ENCODE measurements at regions not wholly inside any gene's neighbourhood (a gene's known extent, or its start where the extent isn't known, plus 50 kb on each side); places are given as distances from the start of the nearest gene placed in this dataset.

DNA sequence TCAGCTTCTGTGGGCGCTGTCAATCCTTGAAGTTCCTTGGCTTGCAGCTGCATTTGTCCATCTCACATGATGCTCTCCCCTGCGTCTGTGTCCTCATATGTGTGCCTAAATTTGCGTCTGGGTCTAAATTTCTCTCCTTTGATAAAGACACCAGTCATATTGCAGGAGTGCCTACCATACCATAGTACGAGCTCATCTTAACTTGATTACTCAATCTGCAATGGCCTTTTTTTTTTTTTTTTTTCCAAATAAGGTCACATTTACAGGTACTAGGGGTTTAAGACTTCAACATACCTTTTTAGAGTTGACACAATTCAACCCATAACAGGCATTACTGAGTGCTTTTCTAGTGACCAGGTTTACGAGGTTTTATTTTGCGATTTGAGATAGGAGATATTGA is 233.3 kb upstream of the TBX3 start:
- H3K27me3 ChIP-seq (replicated peaks; ENCODE audit: insufficient read depth), result no peaks in the 10 kb centered on the region
- 87 to 89% methylated on average over 6 of the region's 6 CpGs for WGBS, 2 experiments (ENCODE audit: low coverage in 1 of 2, low lambda C conversion rate in 2 of 2, missing lambda C conversion rate in 2 of 2)
- H3K79me2 ChIP-seq (ENCODE audit: insufficient read depth), result no peaks in the 10 kb centered on the region
- H2AFZ ChIP-seq, result no peak overlapping the region
- no peak for TF ChIP-seq EZH2phosphoT487 (IDR thresholded peaks at IDR 0.05; ENCODE audit: insufficient read depth, low read depth)
- no peak for TF ChIP-seq EZH2 (IDR thresholded peaks at IDR 0.05; ENCODE audit: insufficient read depth, poor library complexity, severe bottlenecking)
- H3K4me3 ChIP-seq, result no peak overlapping the region
- peaks cover 78% of the 10 kb centered on the region for H3K4me1 ChIP-seq (ENCODE audit: insufficient read depth)
- no peaks in the 10 kb centered on the region for H3K9me3 ChIP-seq (ENCODE audit: low read depth)
- H3K9me2 ChIP-seq (ENCODE audit: insufficient read depth), result no peaks in the 10 kb centered on the region
- no peaks in the 10 kb centered on the region for H4K20me1 ChIP-seq (ENCODE audit: insufficient read depth)
- H3K27ac ChIP-seq, result peak overlapping the region; percentile 80; the same call in 1 of the 2 replicates
- no peaks in the 10 kb centered on the region for H3K36me3 ChIP-seq (ENCODE audit: low read depth)
- no peak overlapping the region for H3K4me2 ChIP-seq (ENCODE audit: unreplicated experiment)
- peak; percentile 40 for DNase-seq
- no peak overlapping the region for H3K9ac ChIP-seq
- peaks cover 76% of the 10 kb centered on the region for H3F3A ChIP-seq (ENCODE audit: insufficient read depth)
- in situ Hi-C loops (cut with MboI), result no loop called here

DNA sequence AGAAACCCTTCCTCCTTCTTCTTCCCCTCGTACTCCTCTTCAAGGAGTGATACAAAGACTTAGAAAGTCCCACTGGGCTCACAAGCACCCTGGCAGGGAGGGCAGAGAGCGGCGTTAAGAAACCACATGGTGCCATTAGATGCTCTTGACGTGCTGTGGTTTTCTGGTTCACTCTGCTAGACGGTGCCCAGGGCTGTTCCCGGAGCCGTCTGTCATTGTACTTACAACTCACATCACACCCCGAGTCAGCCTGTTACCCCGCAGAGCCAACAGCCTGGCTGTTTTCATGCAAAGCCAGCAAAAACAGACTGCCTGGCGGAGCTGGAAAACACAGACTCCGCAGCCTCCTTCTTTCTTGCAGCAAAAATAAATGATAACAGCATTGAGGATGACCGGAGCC is 232.6 kb upstream of the TBX3 start:
- H2AFZ ChIP-seq, result 0 out of 2 replicates have a peak overlapping the region, but pooled peaks have one; percentile 6
- no peaks in the 10 kb centered on the region for H3K9me3 ChIP-seq (ENCODE audit: low read depth)
- H3K27me3 ChIP-seq (replicated peaks; ENCODE audit: insufficient read depth), result no peaks in the 10 kb centered on the region
- H3K9me2 ChIP-seq (ENCODE audit: insufficient read depth), result no peaks in the 10 kb centered on the region
- WGBS, 2 experiments (ENCODE audit: low coverage in 1 of 2, low lambda C conversion rate in 2 of 2, missing lambda C conversion rate in 2 of 2), result 19 to 25% methylated on average over 12 of the region's 12 CpGs
- TF ChIP-seq EZH2 (IDR thresholded peaks at IDR 0.05; ENCODE audit: insufficient read depth, poor library complexity, severe bottlenecking), result no peak
- TF ChIP-seq EZH2phosphoT487 (IDR thresholded peaks at IDR 0.05; ENCODE audit: insufficient read depth, low read depth), result no peak
- H3K4me1 ChIP-seq (ENCODE audit: insufficient read depth), result peaks cover 70% of the 10 kb centered on the region
- H3K9ac ChIP-seq, result peak overlapping the region; percentile 51
- H3K36me3 ChIP-seq (ENCODE audit: low read depth), result no peaks in the 10 kb centered on the region
- no peaks in the 10 kb centered on the region for H4K20me1 ChIP-seq (ENCODE audit: insufficient read depth)
- no peaks in the 10 kb centered on the region for H3K79me2 ChIP-seq (ENCODE audit: insufficient read depth)
- H3K4me2 ChIP-seq (ENCODE audit: unreplicated experiment), result peak overlapping the region; percentile 19
- H3K27ac ChIP-seq, result peak overlapping the region; percentile 80
- peak; percentile 78 for DNase-seq
- no peak overlapping the region for H3K4me3 ChIP-seq
- in situ Hi-C loops (cut with MboI), result no loop called here
- H3F3A ChIP-seq (ENCODE audit: insufficient read depth), result peaks cover 68% of the 10 kb centered on the region

DNA sequence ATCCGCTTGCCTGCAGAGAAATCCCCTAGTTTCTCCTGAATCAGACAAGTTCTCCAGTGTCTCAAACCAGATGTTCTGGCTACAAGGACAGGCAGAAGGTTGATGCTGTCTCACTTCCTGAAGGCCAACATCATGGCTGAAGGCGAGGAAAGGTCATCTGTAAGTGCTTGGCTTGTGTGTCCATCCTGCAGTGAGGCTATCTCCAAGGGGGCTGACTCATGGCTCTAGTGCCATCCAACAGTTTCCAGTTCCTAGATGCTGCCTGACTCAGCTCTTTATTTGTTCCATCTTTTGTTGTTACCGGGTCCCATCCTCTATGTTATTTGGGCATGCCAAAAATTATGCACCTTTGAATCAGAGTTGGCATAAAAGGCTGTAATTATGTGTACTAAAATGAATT is 232.1 kb upstream of the TBX3 start:
- H3K4me1 ChIP-seq (ENCODE audit: insufficient read depth), result peaks cover 66% of the 10 kb centered on the region

DNA sequence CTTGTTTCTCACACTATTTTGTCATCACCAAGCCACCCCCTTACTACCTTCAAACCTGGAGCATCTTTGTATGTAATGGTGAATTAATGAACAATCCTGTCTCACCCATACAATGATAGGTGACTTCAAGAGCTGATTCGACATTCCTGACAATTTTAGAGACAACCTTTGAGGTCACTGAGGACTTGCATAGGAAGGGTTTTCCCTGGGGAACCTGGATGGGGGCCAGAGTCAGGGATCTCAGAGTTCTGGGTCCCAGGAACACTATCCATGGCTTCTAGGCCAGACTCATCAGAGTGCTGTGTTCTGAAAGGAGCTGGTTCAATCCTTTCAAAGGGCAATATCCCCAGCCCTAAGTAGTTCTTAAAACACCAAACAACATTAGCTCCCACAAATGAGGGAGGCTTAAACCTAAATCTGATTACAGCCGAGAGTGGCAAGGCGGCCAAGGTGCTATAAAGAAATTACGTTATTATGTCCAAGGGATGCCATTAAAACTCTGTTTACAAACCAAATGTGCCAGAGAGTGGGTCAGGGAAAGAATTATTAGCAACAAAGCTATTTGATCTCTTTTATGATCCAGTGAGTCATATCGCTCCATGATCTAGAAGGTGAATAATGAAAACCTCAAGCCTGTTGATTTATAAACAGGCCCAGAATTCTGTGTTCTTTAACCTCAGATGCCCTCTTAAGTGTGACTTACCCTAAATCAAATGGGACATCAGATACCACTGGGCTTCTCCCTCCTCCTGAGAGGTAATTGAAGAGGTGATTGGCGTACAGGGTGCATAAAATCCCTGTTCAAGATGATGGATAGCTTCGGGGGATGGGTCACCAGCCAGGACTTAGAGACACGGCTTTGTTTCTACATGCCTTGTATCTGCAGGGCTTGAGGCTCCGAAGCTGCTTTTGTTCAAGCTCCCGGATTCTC is 230.2 kb upstream of the TBX3 start:
- H3K4me1 ChIP-seq (ENCODE audit: insufficient read depth), result peaks cover 49% of the 10 kb centered on the region
- H3K27me3 ChIP-seq (replicated peaks; ENCODE audit: insufficient read depth), result no peaks in the 10 kb centered on the region
- in situ Hi-C loops (cut with MboI), result no loop called here
- peaks cover 44% of the 10 kb centered on the region for H3F3A ChIP-seq (ENCODE audit: insufficient read depth)
- 0 out of 2 replicates have a peak, but pooled peaks have one; percentile 40 for TF ChIP-seq EZH2phosphoT487 (IDR thresholded peaks at IDR 0.05; ENCODE audit: insufficient read depth, low read depth)
- TF ChIP-seq EZH2 (IDR thresholded peaks at IDR 0.05; ENCODE audit: insufficient read depth, poor library complexity, severe bottlenecking), result no peak
- DNase-seq, result peak; percentile 76
- H3K36me3 ChIP-seq (ENCODE audit: low read depth), result no peaks in the 10 kb centered on the region
- no peak overlapping the region for H3K4me3 ChIP-seq
- no peaks in the 10 kb centered on the region for H4K20me1 ChIP-seq (ENCODE audit: insufficient read depth)
- H3K9me3 ChIP-seq (ENCODE audit: low read depth), result no peaks in the 10 kb centered on the region
- no peak overlapping the region for H3K9ac ChIP-seq
- H3K27ac ChIP-seq, result no peak overlapping the region
- no peak overlapping the region for H2AFZ ChIP-seq
- WGBS, 2 experiments (ENCODE audit: low coverage in 1 of 2, low lambda C conversion rate in 2 of 2, missing lambda C conversion rate in 2 of 2), result 71 to 72% methylated on average over 10 of the region's 10 CpGs
- H3K79me2 ChIP-seq (ENCODE audit: insufficient read depth), result no peaks in the 10 kb centered on the region
- H3K9me2 ChIP-seq (ENCODE audit: insufficient read depth), result no peaks in the 10 kb centered on the region
- peak overlapping the region; percentile 31 for H3K4me2 ChIP-seq (ENCODE audit: unreplicated experiment)

More for the DNA sequence above, 232.1 kb upstream of the TBX3 start:
- no peaks in the 10 kb centered on the region for H3K79me2 ChIP-seq (ENCODE audit: insufficient read depth)
- H3K27me3 ChIP-seq (replicated peaks; ENCODE audit: insufficient read depth), result no peaks in the 10 kb centered on the region
- WGBS, 2 experiments (ENCODE audit: low coverage in 1 of 2, low lambda C conversion rate in 2 of 2, missing lambda C conversion rate in 2 of 2), result 0 to 3% methylated on average over 3 of the region's 3 CpGs
- H3K9ac ChIP-seq, result peak overlapping the region; percentile 51
- H3K4me3 ChIP-seq, result no peak overlapping the region
- H3K9me2 ChIP-seq (ENCODE audit: insufficient read depth), result no peaks in the 10 kb centered on the region
- H3K9me3 ChIP-seq (ENCODE audit: low read depth), result no peaks in the 10 kb centered on the region
- H4K20me1 ChIP-seq (ENCODE audit: insufficient read depth), result no peaks in the 10 kb centered on the region
- H2AFZ ChIP-seq, result 0 out of 2 replicates have a peak overlapping the region, but pooled peaks have one; percentile 6
- peak overlapping the region; percentile 80 for H3K27ac ChIP-seq
- peak overlapping the region; percentile 19 for H3K4me2 ChIP-seq (ENCODE audit: unreplicated experiment)
- TF ChIP-seq EZH2phosphoT487 (IDR thresholded peaks at IDR 0.05; ENCODE audit: insufficient read depth, low read depth), result no peak
- TF ChIP-seq EZH2 (IDR thresholded peaks at IDR 0.05; ENCODE audit: insufficient read depth, poor library complexity, severe bottlenecking), result no peak
- peaks cover 64% of the 10 kb centered on the region for H3F3A ChIP-seq (ENCODE audit: insufficient read depth)
- DNase-seq, result peak; percentile 93
- no peaks in the 10 kb centered on the region for H3K36me3 ChIP-seq (ENCODE audit: low read depth)
- in situ Hi-C loops (cut with MboI), result no loop called here

Data from GM23248 (cell line).